ENCODE measurements at regions not wholly inside any gene's neighbourhood (a gene's known extent, or its start where the extent isn't known, plus 50 kb on each side); places are given as distances from the start of the nearest gene placed in this dataset.
"Not testable (repeated sequence)": the region's sequence is repeated elsewhere in the genome, so short reads cannot be mapped to it uniquely, and the experiment has no call there.

GRCh38 chr11:45407226-45407625, 121.1 kb upstream of the SYT13 start:
- Histone ChIP-seq H3K4me1 (ENCODE audit: insufficient read depth, low read length) (peaks cover 30% of the 10 kb centered on the region), H3K27ac (ENCODE audit: low read depth, low read length) (no peak overlapping the region), H3K36me3 (ENCODE audit: insufficient read depth, low read length) (no peaks in the 10 kb centered on the region), H3K4me3 (ENCODE audit: low read length) (no peak overlapping the region), H3K9me3 (ENCODE audit: insufficient read depth, low read depth, low read length) (no peaks in the 10 kb centered on the region), H3K9ac (ENCODE audit: low read depth, low read length) (no peak overlapping the region), H3K27me3 (ENCODE audit: insufficient read depth, low read length) (no peaks in the 10 kb centered on the region)
- WGBS: 65% methylated on average over 4 of the region's 4 CpGs

DNA sequence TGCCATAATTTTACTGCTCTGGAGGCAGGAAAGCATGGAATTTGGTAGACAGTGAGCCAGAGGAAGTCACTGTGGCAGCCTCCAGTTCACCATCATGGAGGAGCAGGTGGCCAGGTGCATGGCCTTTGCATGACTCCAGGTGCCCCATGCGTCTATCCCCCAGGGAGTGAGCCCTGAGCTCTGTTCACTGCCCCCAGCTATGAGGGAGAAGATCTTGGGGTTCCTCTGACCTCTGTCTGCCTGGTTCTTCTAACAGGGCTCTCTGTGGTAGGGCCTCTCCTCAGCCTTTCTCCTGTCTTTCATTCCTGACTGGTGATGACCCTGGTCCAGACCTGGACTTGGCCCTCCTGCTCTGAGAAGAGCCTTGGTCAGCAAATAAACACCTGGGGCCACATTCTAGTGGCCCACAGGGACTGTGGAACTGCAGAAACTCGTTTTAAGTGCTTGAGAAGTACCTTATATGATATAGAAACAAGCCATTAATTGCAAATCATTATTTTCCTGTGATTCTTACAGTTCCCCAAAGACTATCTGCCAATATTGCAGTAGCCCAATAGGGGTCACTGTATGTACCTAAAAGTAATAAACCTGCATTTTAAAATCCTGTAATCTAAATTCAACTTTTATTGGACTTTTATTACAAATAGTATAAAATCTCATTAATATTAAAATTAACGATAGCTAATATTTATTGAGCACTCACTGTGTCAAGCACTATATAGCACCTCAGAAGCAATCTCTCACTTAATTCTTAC, 120.0 kb upstream of the SYT13 start:
- Histone ChIP-seq H3K36me3 (ENCODE audit: insufficient read depth, low read length) (no peaks in the 10 kb centered on the region), H3K4me1 (ENCODE audit: insufficient read depth, low read length) (peaks cover 19% of the 10 kb centered on the region), H3K9ac (ENCODE audit: low read depth, low read length) (no peak overlapping the region), H3K4me3 (ENCODE audit: low read length) (no peak overlapping the region), H3K27me3 (ENCODE audit: insufficient read depth, low read length) (no peaks in the 10 kb centered on the region), H3K9me3 (ENCODE audit: insufficient read depth, low read depth, low read length) (no peaks in the 10 kb centered on the region), H3K27ac (ENCODE audit: low read depth, low read length) (no peak overlapping the region)
- WGBS: 70% methylated on average over 3 of the region's 3 CpGs

- not testable (repeated sequence) for H3K9ac ChIP-seq (ENCODE audit: low read depth, low read length); H3K27ac ChIP-seq (ENCODE audit: low read depth, low read length); H3K36me3 ChIP-seq (ENCODE audit: insufficient read depth, low read length); H3K27me3 ChIP-seq (ENCODE audit: insufficient read depth, low read length); H3K4me1 ChIP-seq (ENCODE audit: insufficient read depth, low read length); H3K4me3 ChIP-seq (ENCODE audit: low read length); H3K9me3 ChIP-seq (ENCODE audit: insufficient read depth, low read depth, low read length)
- WGBS: 39% methylated on average over 1 of the region's 1 CpG
Observed at GRCh38 chr11:45403521-45403920, 117.4 kb upstream of the SYT13 start.

GRCh38 chr11:45402049-45402630, 116.0 kb upstream of the SYT13 start:
- WGBS: no CpG with 5 or more reads among the region's 1 CpG
- Histone ChIP-seq H3K9ac (ENCODE audit: low read depth, low read length) (no peak overlapping the region), H3K27ac (ENCODE audit: low read depth, low read length) (no peak overlapping the region), H3K36me3 (ENCODE audit: insufficient read depth, low read length) (no peaks in the 10 kb centered on the region), H3K4me3 (ENCODE audit: low read length) (no peak overlapping the region), H3K4me1 (ENCODE audit: insufficient read depth, low read length) (peaks cover 9% of the 10 kb centered on the region), H3K9me3 (ENCODE audit: insufficient read depth, low read depth, low read length) (no peaks in the 10 kb centered on the region), H3K27me3 (ENCODE audit: insufficient read depth, low read length) (no peaks in the 10 kb centered on the region)

GRCh38 chr11:45400591-45400990, 114.5 kb upstream of the SYT13 start:
- H3K27me3 ChIP-seq (ENCODE audit: insufficient read depth, low read length): no peaks in the 10 kb centered on the region
- H3K9me3 ChIP-seq (ENCODE audit: insufficient read depth, low read depth, low read length): no peaks in the 10 kb centered on the region
- no peak overlapping the region for H3K9ac ChIP-seq (ENCODE audit: low read depth, low read length)
- no peak overlapping the region for H3K27ac ChIP-seq (ENCODE audit: low read depth, low read length)
- no peaks in the 10 kb centered on the region for H3K36me3 ChIP-seq (ENCODE audit: insufficient read depth, low read length)
- H3K4me3 ChIP-seq (ENCODE audit: low read length): no peak overlapping the region
- WGBS: 89% methylated on average over 8 of the region's 8 CpGs
- peaks cover 5% of the 10 kb centered on the region for H3K4me1 ChIP-seq (ENCODE audit: insufficient read depth, low read length)

GRCh38 chr11:45399166-45399565, 113.0 kb upstream of the SYT13 start:
- Histone ChIP-seq H3K27me3 (ENCODE audit: insufficient read depth, low read length) (no peaks in the 10 kb centered on the region), H3K9me3 (ENCODE audit: insufficient read depth, low read depth, low read length) (no peaks in the 10 kb centered on the region), H3K36me3 (ENCODE audit: insufficient read depth, low read length) (no peaks in the 10 kb centered on the region), H3K9ac (ENCODE audit: low read depth, low read length) (no peak overlapping the region), H3K4me3 (ENCODE audit: low read length) (no peak overlapping the region), H3K27ac (ENCODE audit: low read depth, low read length) (no peak overlapping the region), H3K4me1 (ENCODE audit: insufficient read depth, low read length) (peaks cover 5% of the 10 kb centered on the region)
- 89% methylated on average over 3 of the region's 3 CpGs for WGBS

- Histone ChIP-seq H3K27me3 (ENCODE audit: insufficient read depth, low read length) (no peaks in the 10 kb centered on the region), H3K4me1 (ENCODE audit: insufficient read depth, low read length) (peaks cover 5% of the 10 kb centered on the region), H3K27ac (ENCODE audit: low read depth, low read length) (no peak overlapping the region), H3K9ac (ENCODE audit: low read depth, low read length) (no peak overlapping the region), H3K36me3 (ENCODE audit: insufficient read depth, low read length) (no peaks in the 10 kb centered on the region), H3K4me3 (ENCODE audit: low read length) (no peak overlapping the region), H3K9me3 (ENCODE audit: insufficient read depth, low read depth, low read length) (no peaks in the 10 kb centered on the region)
- WGBS: 93% methylated on average over 8 of the region's 8 CpGs
Observed at GRCh38 chr11:45398325-45398724, 112.2 kb upstream of the SYT13 start.

- Histone ChIP-seq H3K9me3 (ENCODE audit: insufficient read depth, low read depth, low read length) (no peaks in the 10 kb centered on the region), H3K36me3 (ENCODE audit: insufficient read depth, low read length) (no peaks in the 10 kb centered on the region), H3K27me3 (ENCODE audit: insufficient read depth, low read length) (no peaks in the 10 kb centered on the region), H3K4me3 (ENCODE audit: low read length) (no peak overlapping the region), H3K4me1 (ENCODE audit: insufficient read depth, low read length) (peaks cover 5% of the 10 kb centered on the region), H3K9ac (ENCODE audit: low read depth, low read length) (no peak overlapping the region), H3K27ac (ENCODE audit: low read depth, low read length) (no peak overlapping the region)
- 91% methylated on average over 4 of the region's 4 CpGs for WGBS
Observed at GRCh38 chr11:45396394-45396793, 110.3 kb upstream of the SYT13 start.

GRCh38 chr11:45395947-45396346, 109.8 kb upstream of the SYT13 start:
- no peaks in the 10 kb centered on the region for H3K27me3 ChIP-seq (ENCODE audit: insufficient read depth, low read length)
- WGBS: 88% methylated on average over 5 of the region's 5 CpGs

GRCh38 chr11:45395421-45395820, 109.3 kb upstream of the SYT13 start:
- Histone ChIP-seq H3K27me3 (ENCODE audit: insufficient read depth, low read length) (no peaks in the 10 kb centered on the region), H3K9me3 (ENCODE audit: insufficient read depth, low read depth, low read length) (no peaks in the 10 kb centered on the region), H3K9ac (ENCODE audit: low read depth, low read length) (no peak overlapping the region), H3K27ac (ENCODE audit: low read depth, low read length) (no peak overlapping the region), H3K36me3 (ENCODE audit: insufficient read depth, low read length) (no peaks in the 10 kb centered on the region), H3K4me3 (ENCODE audit: low read length) (no peak overlapping the region), H3K4me1 (ENCODE audit: insufficient read depth, low read length) (peaks cover 5% of the 10 kb centered on the region)
- WGBS: 93% methylated on average over 6 of the region's 6 CpGs

More at GRCh38 chr11:45395947-45396346, 109.8 kb upstream of the SYT13 start:
- Histone ChIP-seq H3K9ac (ENCODE audit: low read depth, low read length) (no peak overlapping the region), H3K27ac (ENCODE audit: low read depth, low read length) (no peak overlapping the region), H3K4me3 (ENCODE audit: low read length) (no peak overlapping the region), H3K4me1 (ENCODE audit: insufficient read depth, low read length) (peaks cover 5% of the 10 kb centered on the region), H3K36me3 (ENCODE audit: insufficient read depth, low read length) (no peaks in the 10 kb centered on the region), H3K9me3 (ENCODE audit: insufficient read depth, low read depth, low read length) (no peaks in the 10 kb centered on the region)

- H3K36me3 ChIP-seq (ENCODE audit: insufficient read depth, low read length): no peaks in the 10 kb centered on the region
- H3K9ac ChIP-seq (ENCODE audit: low read depth, low read length): no peak overlapping the region
- no peaks in the 10 kb centered on the region for H3K27me3 ChIP-seq (ENCODE audit: insufficient read depth, low read length)
- H3K27ac ChIP-seq (ENCODE audit: low read depth, low read length): no peak overlapping the region
- H3K4me1 ChIP-seq (ENCODE audit: insufficient read depth, low read length): no peaks in the 10 kb centered on the region
- 95% methylated on average over 8 of the region's 8 CpGs for WGBS
- H3K4me3 ChIP-seq (ENCODE audit: low read length): no peak overlapping the region
- no peaks in the 10 kb centered on the region for H3K9me3 ChIP-seq (ENCODE audit: insufficient read depth, low read depth, low read length)
Observed at GRCh38 chr11:45394294-45395085, 108.3 kb upstream of the SYT13 start.

All from HUES64 (cell line).